WTC11 (cell line): ENCODE measurements at regions not wholly inside any gene's neighbourhood (a gene's known extent, or its start where the extent isn't known, plus 50 kb on each side); places are given as distances from the start of the nearest gene placed in this dataset.

Experiments
- ATAC-seq: fragments of 200-7000 bp; cut with Tn5 transposase; 2 replicates; pipeline ENCODE4 v1.10.0; 2021; ENCODE audit warnings: mild to moderate bottlenecking, moderate library complexity
- CTCF ChIA-PET: fragments of 300-600 bp; sonication (Branson Sonifier 250); formaldehyde crosslinking; loops from one replicate; lab custom pipeline; 2021; ENCODE audit warnings: antibody characterized with exemption; lab: Charles Lee
- POLR2A ChIA-PET: fragments of 350-600 bp; sonication (Branson Sonifier 250); formaldehyde crosslinking; loops from one replicate; lab custom pipeline; 2021; ENCODE audit warnings: antibody characterized with exemption; lab: Charles Lee
- DNase-seq: peaks from one replicate; pipeline ENCODE4 v3.0.0; 2021; ENCODE audit warnings: low spot score
- H3K27ac Mint-ChIP-seq: 2 replicates; pipeline ENCODE4 v1.8.0; 2021; ENCODE audit warnings: mixed read lengths
- H3K27me3 Mint-ChIP-seq: 2 replicates; pipeline ENCODE4 v1.8.0; 2021; ENCODE audit warnings: low read depth, mild to moderate bottlenecking, moderate library complexity, mixed read lengths
- H3K36me3 Mint-ChIP-seq: 2 replicates; pipeline ENCODE4 v1.8.0; 2021; ENCODE audit warnings: mixed read lengths
- H3K4me1 Mint-ChIP-seq: 2 replicates; pipeline ENCODE4 v1.8.0; 2022; ENCODE audit warnings: mixed read lengths
- H3K4me3 Mint-ChIP-seq: 2 replicates; pipeline ENCODE4 v1.8.0; 2021; ENCODE audit warnings: mild to moderate bottlenecking, moderate library complexity, mixed read lengths
- H3K9me3 Mint-ChIP-seq: 2 replicates; pipeline ENCODE4 v1.8.0; 2021; ENCODE audit warnings: mixed read lengths
- CREM ChIP-seq: sonication (generic); formaldehyde crosslinking; IDR thresholded peaks from 2 replicates; pipeline ENCODE4 v1.8.1; 2022; ENCODE audit warnings: mild to moderate bottlenecking, missing genetic modification reagents, moderate library complexity
- HMGA2 ChIP-seq: fragments of 250-450 bp; sonication (Bioruptor Pico); IDR thresholded peaks from 2 replicates; pipeline ENCODE4 v1.4.0; 2021; ENCODE audit warnings: mild to moderate bottlenecking, moderate library complexity
- PRRX2 ChIP-seq: fragments of 250-450 bp; sonication (Bioruptor Pico); IDR thresholded peaks from 2 replicates; pipeline ENCODE4 v1.8.0; 2021; ENCODE audit warnings: mild to moderate bottlenecking
- RELA ChIP-seq: sonication (generic); formaldehyde crosslinking; IDR thresholded peaks from 2 replicates; pipeline ENCODE4 v1.8.1; 2022; ENCODE audit warnings: missing genetic modification reagents, mild to moderate bottlenecking, borderline replicate concordance
- RORB ChIP-seq: fragments of 250-450 bp; sonication (Bioruptor Pico); IDR thresholded peaks from 2 replicates; pipeline ENCODE4 v1.9.0; 2021; ENCODE audit warnings: mild to moderate bottlenecking
- SOX15 ChIP-seq: fragments of 250-450 bp; sonication (Bioruptor Pico); IDR thresholded peaks from 2 replicates; pipeline ENCODE4 v1.9.0; 2021; ENCODE audit warnings: mild to moderate bottlenecking
- SP1 ChIP-seq: sonication (generic); formaldehyde crosslinking; conservative IDR thresholded peaks from 2 replicates; pipeline ENCODE4 v1.8.1; 2022; ENCODE audit warnings: missing genetic modification reagents
- TP53 ChIP-seq: sonication (generic); formaldehyde crosslinking; IDR thresholded peaks from 2 replicates; pipeline ENCODE4 v1.8.1; 2023; ENCODE audit warnings: mild to moderate bottlenecking, missing genetic modification reagents
- ZNF423 ChIP-seq: fragments of 250-450 bp; sonication (Bioruptor Pico); IDR thresholded peaks from 2 replicates; pipeline ENCODE4 v2.1.2; 2022; ENCODE audit warnings: mild to moderate bottlenecking, moderate library complexity
- TF ChIP-seq, protein P1 (sequence below): sonication (generic); formaldehyde crosslinking; IDR thresholded peaks from 2 replicates; pipeline ENCODE4 v1.8.0; 2022; ENCODE audit warnings: mild to moderate bottlenecking, missing genetic modification reagents
- TF ChIP-seq, protein P2 (sequence below): sonication (generic); formaldehyde crosslinking; IDR thresholded peaks from 2 replicates; pipeline ENCODE4 v1.8.1; 2023; ENCODE audit warnings: mild to moderate bottlenecking, moderate library complexity, missing genetic modification reagents
- TF ChIP-seq, protein P3 (sequence below): fragments of 250-450 bp; sonication (Bioruptor Pico); IDR thresholded peaks from 2 replicates; pipeline ENCODE4 v1.9.0; 2021; ENCODE audit warnings: mild to moderate bottlenecking, borderline replicate concordance
- TF ChIP-seq, protein P4 (sequence below): sonication (generic); formaldehyde crosslinking; IDR thresholded peaks from 2 replicates; pipeline ENCODE4 v1.8.0; 2023; ENCODE audit warnings: missing genetic modification reagents, mild to moderate bottlenecking, borderline replicate concordance
- TF ChIP-seq, protein P5 (sequence below): sonication (generic); formaldehyde crosslinking; IDR thresholded peaks from 2 replicates; pipeline ENCODE4 v1.8.1; 2022; ENCODE audit warnings: low read depth, mild to moderate bottlenecking, moderate library complexity, missing genetic modification reagents, borderline replicate concordance
- TF ChIP-seq, protein P6 (sequence below): sonication (generic); formaldehyde crosslinking; IDR thresholded peaks from 2 replicates; pipeline ENCODE4 v1.8.1; 2023; ENCODE audit warnings: mild to moderate bottlenecking, missing genetic modification reagents
- TF ChIP-seq, protein P7 (sequence below): fragments of 250-450 bp; sonication (Bioruptor Pico); conservative IDR thresholded peaks from 2 replicates; pipeline ENCODE4 v1.9.0; 2021; ENCODE audit warnings: mild to moderate bottlenecking

DNA sequence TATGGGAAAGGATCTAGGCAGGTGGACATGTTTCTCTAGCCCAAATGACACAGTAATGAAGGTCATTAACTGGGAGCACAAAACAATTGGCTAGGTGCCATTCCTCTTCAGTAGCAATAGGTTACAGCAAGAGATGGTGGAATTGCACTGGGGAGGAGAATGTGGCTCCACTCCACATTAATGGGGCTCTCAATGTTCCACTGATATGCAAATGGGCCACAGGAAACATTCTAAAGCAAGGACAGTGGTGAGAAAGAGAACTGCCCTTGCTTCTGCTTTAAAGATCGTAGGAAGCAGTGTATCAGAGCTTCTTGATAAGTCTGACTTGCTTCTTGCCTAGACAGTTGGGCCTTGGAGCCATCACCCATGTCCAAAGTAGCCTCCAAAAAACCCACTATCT is 271.4 kb upstream of the PPP2R3A start:
- no peak overlapping the region for H3K27ac Mint-ChIP-seq
- no peaks in the 10 kb centered on the region for H3K36me3 Mint-ChIP-seq
- H3K4me1 Mint-ChIP-seq: peaks cover 13% of the 10 kb centered on the region
- POLR2A ChIA-PET: no interaction called here
- ATAC-seq: peak; percentile 95
- TF ChIP-seq RORB (CRISPR knock-in tag): no peak
- TF ChIP-seq CREM (CRISPR knock-in tag): no peak
- TF ChIP-seq, protein P1, sequence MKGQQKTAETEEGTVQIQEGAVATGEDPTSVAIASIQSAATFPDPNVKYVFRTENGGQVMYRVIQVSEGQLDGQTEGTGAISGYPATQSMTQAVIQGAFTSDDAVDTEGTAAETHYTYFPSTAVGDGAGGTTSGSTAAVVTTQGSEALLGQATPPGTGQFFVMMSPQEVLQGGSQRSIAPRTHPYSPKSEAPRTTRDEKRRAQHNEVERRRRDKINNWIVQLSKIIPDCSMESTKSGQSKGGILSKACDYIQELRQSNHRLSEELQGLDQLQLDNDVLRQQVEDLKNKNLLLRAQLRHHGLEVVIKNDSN (CRISPR knock-in tag): no peak
- TF ChIP-seq ZNF423 (CRISPR knock-in tag): no peak
- TF ChIP-seq PRRX2 (CRISPR knock-in tag): no peak
- TF ChIP-seq, protein P2, sequence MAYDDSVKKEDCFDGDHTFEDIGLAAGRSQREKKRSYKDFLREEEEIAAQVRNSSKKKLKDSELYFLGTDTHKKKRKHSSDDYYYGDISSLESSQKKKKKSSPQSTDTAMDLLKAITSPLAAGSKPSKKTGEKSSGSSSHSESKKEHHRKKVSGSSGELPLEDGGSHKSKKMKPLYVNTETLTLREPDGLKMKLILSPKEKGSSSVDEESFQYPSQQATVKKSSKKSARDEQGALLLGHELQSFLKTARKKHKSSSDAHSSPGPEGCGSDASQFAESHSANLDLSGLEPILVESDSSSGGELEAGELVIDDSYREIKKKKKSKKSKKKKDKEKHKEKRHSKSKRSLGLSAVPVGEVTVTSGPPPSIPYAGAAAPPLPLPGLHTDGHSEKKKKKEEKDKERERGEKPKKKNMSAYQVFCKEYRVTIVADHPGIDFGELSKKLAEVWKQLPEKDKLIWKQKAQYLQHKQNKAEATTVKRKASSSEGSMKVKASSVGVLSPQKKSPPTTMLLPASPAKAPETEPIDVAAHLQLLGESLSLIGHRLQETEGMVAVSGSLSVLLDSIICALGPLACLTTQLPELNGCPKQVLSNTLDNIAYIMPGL (CRISPR knock-in tag): no peak
- TF ChIP-seq TP53: no peak
- TF ChIP-seq RELA (CRISPR knock-in tag): no peak
- TF ChIP-seq, protein P3, sequence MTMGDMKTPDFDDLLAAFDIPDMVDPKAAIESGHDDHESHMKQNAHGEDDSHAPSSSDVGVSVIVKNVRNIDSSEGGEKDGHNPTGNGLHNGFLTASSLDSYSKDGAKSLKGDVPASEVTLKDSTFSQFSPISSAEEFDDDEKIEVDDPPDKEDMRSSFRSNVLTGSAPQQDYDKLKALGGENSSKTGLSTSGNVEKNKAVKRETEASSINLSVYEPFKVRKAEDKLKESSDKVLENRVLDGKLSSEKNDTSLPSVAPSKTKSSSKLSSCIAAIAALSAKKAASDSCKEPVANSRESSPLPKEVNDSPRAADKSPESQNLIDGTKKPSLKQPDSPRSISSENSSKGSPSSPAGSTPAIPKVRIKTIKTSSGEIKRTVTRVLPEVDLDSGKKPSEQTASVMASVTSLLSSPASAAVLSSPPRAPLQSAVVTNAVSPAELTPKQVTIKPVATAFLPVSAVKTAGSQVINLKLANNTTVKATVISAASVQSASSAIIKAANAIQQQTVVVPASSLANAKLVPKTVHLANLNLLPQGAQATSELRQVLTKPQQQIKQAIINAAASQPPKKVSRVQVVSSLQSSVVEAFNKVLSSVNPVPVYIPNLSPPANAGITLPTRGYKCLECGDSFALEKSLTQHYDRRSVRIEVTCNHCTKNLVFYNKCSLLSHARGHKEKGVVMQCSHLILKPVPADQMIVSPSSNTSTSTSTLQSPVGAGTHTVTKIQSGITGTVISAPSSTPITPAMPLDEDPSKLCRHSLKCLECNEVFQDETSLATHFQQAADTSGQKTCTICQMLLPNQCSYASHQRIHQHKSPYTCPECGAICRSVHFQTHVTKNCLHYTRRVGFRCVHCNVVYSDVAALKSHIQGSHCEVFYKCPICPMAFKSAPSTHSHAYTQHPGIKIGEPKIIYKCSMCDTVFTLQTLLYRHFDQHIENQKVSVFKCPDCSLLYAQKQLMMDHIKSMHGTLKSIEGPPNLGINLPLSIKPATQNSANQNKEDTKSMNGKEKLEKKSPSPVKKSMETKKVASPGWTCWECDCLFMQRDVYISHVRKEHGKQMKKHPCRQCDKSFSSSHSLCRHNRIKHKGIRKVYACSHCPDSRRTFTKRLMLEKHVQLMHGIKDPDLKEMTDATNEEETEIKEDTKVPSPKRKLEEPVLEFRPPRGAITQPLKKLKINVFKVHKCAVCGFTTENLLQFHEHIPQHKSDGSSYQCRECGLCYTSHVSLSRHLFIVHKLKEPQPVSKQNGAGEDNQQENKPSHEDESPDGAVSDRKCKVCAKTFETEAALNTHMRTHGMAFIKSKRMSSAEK (CRISPR knock-in tag): no peak
- TF ChIP-seq, protein P4, sequence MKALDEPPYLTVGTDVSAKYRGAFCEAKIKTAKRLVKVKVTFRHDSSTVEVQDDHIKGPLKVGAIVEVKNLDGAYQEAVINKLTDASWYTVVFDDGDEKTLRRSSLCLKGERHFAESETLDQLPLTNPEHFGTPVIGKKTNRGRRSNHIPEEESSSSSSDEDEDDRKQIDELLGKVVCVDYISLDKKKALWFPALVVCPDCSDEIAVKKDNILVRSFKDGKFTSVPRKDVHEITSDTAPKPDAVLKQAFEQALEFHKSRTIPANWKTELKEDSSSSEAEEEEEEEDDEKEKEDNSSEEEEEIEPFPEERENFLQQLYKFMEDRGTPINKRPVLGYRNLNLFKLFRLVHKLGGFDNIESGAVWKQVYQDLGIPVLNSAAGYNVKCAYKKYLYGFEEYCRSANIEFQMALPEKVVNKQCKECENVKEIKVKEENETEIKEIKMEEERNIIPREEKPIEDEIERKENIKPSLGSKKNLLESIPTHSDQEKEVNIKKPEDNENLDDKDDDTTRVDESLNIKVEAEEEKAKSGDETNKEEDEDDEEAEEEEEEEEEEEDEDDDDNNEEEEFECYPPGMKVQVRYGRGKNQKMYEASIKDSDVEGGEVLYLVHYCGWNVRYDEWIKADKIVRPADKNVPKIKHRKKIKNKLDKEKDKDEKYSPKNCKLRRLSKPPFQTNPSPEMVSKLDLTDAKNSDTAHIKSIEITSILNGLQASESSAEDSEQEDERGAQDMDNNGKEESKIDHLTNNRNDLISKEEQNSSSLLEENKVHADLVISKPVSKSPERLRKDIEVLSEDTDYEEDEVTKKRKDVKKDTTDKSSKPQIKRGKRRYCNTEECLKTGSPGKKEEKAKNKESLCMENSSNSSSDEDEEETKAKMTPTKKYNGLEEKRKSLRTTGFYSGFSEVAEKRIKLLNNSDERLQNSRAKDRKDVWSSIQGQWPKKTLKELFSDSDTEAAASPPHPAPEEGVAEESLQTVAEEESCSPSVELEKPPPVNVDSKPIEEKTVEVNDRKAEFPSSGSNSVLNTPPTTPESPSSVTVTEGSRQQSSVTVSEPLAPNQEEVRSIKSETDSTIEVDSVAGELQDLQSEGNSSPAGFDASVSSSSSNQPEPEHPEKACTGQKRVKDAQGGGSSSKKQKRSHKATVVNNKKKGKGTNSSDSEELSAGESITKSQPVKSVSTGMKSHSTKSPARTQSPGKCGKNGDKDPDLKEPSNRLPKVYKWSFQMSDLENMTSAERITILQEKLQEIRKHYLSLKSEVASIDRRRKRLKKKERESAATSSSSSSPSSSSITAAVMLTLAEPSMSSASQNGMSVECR (CRISPR knock-in tag): no peak
- TF ChIP-seq, protein P5, sequence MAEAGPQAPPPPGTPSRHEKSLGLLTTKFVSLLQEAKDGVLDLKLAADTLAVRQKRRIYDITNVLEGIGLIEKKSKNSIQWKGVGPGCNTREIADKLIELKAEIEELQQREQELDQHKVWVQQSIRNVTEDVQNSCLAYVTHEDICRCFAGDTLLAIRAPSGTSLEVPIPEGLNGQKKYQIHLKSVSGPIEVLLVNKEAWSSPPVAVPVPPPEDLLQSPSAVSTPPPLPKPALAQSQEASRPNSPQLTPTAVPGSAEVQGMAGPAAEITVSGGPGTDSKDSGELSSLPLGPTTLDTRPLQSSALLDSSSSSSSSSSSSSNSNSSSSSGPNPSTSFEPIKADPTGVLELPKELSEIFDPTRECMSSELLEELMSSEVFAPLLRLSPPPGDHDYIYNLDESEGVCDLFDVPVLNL (CRISPR knock-in tag): no peak
- no peak for TF ChIP-seq SP1
- CTCF ChIA-PET: no interaction called here
- no peaks in the 10 kb centered on the region for H3K27me3 Mint-ChIP-seq
- no peaks in the 10 kb centered on the region for H3K9me3 Mint-ChIP-seq
- H3K4me3 Mint-ChIP-seq: no peak overlapping the region
- DNase-seq: no peak

DNA sequence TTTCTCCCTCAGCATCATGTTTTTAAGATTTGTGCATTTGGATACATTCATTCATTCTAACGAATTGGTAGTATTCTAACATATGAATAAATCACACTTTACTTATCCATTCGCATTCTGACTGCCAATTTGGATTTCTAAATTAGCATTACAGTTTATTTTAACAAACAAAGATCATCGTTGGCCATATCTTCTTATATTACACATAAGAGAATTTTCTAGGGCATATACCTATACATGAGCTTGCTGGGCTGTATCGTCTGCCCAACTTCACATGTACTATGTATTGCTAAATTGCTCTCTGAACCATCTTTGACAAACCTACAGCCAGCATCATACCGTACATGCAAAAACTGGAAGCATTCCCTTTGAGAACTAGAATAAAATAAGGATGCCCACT is 265.8 kb upstream of the PPP2R3A start:
- ChIA-PET CTCF (no interaction called here), POLR2A (no interaction called here)
- Mint-ChIP-seq H3K4me3 (no peak overlapping the region), H3K27ac (no peak overlapping the region), H3K4me1 (peaks cover under 1% of the 10 kb centered on the region; the same call in 1 of the 2 replicates), H3K27me3 (no peaks in the 10 kb centered on the region), H3K36me3 (no peaks in the 10 kb centered on the region), H3K9me3 (no peaks in the 10 kb centered on the region)
- DNase-seq (no peak), ATAC-seq (no peak)
- TF ChIP-seq, protein P6, sequence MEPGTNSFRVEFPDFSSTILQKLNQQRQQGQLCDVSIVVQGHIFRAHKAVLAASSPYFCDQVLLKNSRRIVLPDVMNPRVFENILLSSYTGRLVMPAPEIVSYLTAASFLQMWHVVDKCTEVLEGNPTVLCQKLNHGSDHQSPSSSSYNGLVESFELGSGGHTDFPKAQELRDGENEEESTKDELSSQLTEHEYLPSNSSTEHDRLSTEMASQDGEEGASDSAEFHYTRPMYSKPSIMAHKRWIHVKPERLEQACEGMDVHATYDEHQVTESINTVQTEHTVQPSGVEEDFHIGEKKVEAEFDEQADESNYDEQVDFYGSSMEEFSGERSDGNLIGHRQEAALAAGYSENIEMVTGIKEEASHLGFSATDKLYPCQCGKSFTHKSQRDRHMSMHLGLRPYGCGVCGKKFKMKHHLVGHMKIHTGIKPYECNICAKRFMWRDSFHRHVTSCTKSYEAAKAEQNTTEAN (CRISPR knock-in tag): no peak
- no peak for TF ChIP-seq HMGA2 (CRISPR knock-in tag)
- no peak for TF ChIP-seq SP1
- TF ChIP-seq, protein P1 (CRISPR knock-in tag): no peak
- TF ChIP-seq SOX15 (CRISPR knock-in tag): no peak
- TF ChIP-seq, protein P7, sequence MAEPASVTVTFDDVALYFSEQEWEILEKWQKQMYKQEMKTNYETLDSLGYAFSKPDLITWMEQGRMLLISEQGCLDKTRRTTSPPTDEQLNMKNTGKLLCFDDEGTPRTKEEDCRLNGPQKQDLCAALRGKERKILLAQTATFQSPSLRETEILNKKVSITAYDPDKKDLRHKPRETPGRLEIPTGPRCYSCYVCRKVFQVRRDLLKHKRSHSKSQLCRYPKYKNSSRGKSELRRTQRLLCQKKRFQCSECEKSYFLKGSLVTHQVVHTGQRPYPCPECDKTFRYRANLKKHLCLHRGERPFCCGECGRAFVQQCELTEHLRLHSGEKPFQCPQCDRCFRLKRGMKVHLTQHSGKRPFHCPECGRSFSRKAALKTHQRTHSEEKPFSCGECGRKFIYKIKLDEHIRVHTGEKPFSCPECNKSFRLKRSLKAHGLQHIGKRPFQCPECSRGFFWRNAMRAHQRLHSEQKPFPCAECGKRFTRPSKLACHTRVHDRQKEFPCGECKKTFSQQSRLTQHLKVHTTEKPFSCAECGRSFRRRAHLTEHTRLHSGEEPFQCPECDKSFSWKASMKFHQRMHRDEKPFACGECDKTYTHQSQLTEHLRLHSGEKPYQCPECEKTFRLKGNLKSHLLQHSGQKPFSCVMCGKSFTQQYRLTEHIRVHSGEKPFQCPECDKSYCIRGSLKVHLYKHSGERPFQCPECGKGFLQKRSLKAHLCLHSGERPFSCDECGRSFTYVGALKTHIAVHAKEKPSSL: no peak
